ENCODE measurements at regions not wholly inside any gene's neighbourhood (a gene's known extent, or its start where the extent isn't known, plus 50 kb on each side); places are given as distances from the start of the nearest gene placed in this dataset.

- Histone ChIP-seq H2AK5ac (ENCODE audit: insufficient read length, low read length) (no peak overlapping the region), H4K8ac (replicated peaks; ENCODE audit: insufficient read length, low read depth, low read length) (no peak overlapping the region), H3K18ac (ENCODE audit: insufficient read length, low read depth, low read length) (no peak overlapping the region), H3K9me3 (ENCODE audit: control insufficient read depth, low read depth, low read length) (no peaks in the 10 kb centered on the region), H3K56ac (ENCODE audit: insufficient read length, low read depth, low read length) (no peak overlapping the region), H3K79me2 (ENCODE audit: insufficient read depth, low read length) (no peaks in the 10 kb centered on the region), H2BK5ac (ENCODE audit: insufficient read length, low read length) (no peak overlapping the region), H3K14ac (ENCODE audit: insufficient read depth, low read length) (no peak overlapping the region), H4K91ac (ENCODE audit: insufficient read length, low read depth, low read length) (no peak overlapping the region), H3K27ac (ENCODE audit: insufficient read length, low read depth, low read length) (no peak overlapping the region), H3K23me2 (ENCODE audit: insufficient read length, low read depth, low read length, poor library complexity, severe bottlenecking) (no peaks in the 10 kb centered on the region), H3K9ac (ENCODE audit: extremely low read depth, insufficient read length, low read length) (no peak overlapping the region), H3T11ph (ENCODE audit: low read length) (no peak overlapping the region), H3K23ac (ENCODE audit: insufficient read length, low read depth, low read length) (no peak overlapping the region), H3K79me1 (ENCODE audit: insufficient read depth, low read depth, low read length, poor library complexity, severe bottlenecking) (no peaks in the 10 kb centered on the region), H3K4ac (ENCODE audit: low read depth, low read length) (no peak overlapping the region), H4K20me1 (ENCODE audit: control insufficient read depth, insufficient read depth, insufficient read length) (no peaks in the 10 kb centered on the region), H2BK120ac (ENCODE audit: low read depth, low read length, poor library complexity, severe bottlenecking) (no peak overlapping the region), H3K4me2 (ENCODE audit: insufficient read depth, insufficient read length, low read length) (no peak overlapping the region), H2AFZ (ENCODE audit: low read length) (no peak overlapping the region), H3K4me1 (ENCODE audit: insufficient read depth, low read length) (no peaks in the 10 kb centered on the region), H3K27me3 (ENCODE audit: insufficient read depth, low read length) (no peaks in the 10 kb centered on the region), H2BK20ac (ENCODE audit: low read depth, low read length, poor library complexity, severe bottlenecking) (no peak overlapping the region), H2BK15ac (ENCODE audit: low read depth, low read length) (no peak overlapping the region), H4K5ac (ENCODE audit: insufficient read length, low read depth, low read length) (no peak overlapping the region), H2BK12ac (ENCODE audit: insufficient read length, low read depth, low read length) (no peak overlapping the region)
- Mint-ChIP-seq H3K36me3 (ENCODE audit: insufficient read depth in 1 of 3, low read depth in 3 of 3) (0 out of 7 replicates have a peak, but pooled peaks cover 0 to 1% (median 0%) of the 10 kb centered on the region in 3 experiments), H3K9me3 (peaks cover 2 to 7% of the 10 kb centered on the region in 2 experiments; a peak in 2 of 5 replicates), H3K27me3 (ENCODE audit: low read depth) (no peaks in the 10 kb centered on the region; the same call in 1 of the 2 replicates), H3K27ac (no peak overlapping the region; a peak in 1 of 7 replicates), H3K4me1 (peaks cover 18 to 25% of the 10 kb centered on the region in 2 experiments), H3K4me3 (no peak overlapping the region)
- no peak for TF ChIP-seq CTCF (conservative IDR thresholded peaks at IDR 0.05)
- no CpG with 5 or more reads among the region's 3 CpGs for WGBS (ENCODE audit: extremely low coverage, insufficient read length, low lambda C conversion rate)
- no peak for DNase-seq
These were observed 417.1 kb downstream of the GPAM start for GRCh38 chr10:111766464-111766863.
